ENCODE measurements at regions not wholly inside any gene's neighbourhood (a gene's known extent, or its start where the extent isn't known, plus 50 kb on each side); places are given as distances from the start of the nearest gene placed in this dataset.

GRCh38 chr7:145151676-145152075 lies 315.8 kb upstream of the TPK1 start:
- TF ChIP-seq EZH2 (IDR thresholded peaks at IDR 0.05; ENCODE audit: borderline replicate concordance, insufficient read depth, low read depth, low read length, poor library complexity, severe bottlenecking): no peak
- TF ChIP-seq CTCF (IDR thresholded peaks at IDR 0.05): no peak
